ENCODE measurements at regions not wholly inside any gene's neighbourhood (a gene's known extent, or its start where the extent isn't known, plus 50 kb on each side); places are given as distances from the start of the nearest gene placed in this dataset.
A peak's percentile ranks its signal among the peaks of the same experiment; 100 is the strongest.

DNA sequence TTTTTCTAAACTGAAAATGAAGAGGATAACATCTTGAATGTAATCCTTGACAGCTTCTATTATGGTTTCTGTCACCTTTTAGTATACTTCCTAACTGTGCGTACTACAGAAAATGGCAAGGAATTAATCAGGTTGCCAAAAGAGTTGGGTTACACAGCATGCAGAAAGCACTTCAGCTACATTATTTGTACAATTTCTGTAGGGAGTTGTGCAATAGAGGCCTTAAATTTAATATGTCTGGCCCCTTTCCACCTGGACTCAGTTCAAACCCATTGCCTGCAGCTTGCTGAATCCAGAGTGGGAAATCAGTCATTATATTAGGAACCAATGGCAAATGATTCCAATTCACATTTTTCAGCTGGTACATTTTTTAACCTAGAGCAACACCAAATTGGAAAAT, 549.7 kb downstream of the CSNK1G3 start:
- ChIA-PET CTCF (interaction anchor here (0.5 kb wide), 1 partner anchor 698 kb away, joined by 3 read pairs; no protein-coding TSS in a partner anchor), POLR2A (no interaction called here)
- no peak overlapping the region for H3K27ac ChIP-seq (ENCODE audit: extremely low read depth, low read depth, low read length)
- peaks cover 25% of the 10 kb centered on the region for H3K4me1 ChIP-seq (ENCODE audit: control insufficient read depth, insufficient read depth, low read length)
- H3K9me3 ChIP-seq (ENCODE audit: control insufficient read depth, insufficient read depth, low read depth, low read length) = no peaks in the 10 kb centered on the region
- H3K4me3 ChIP-seq (ENCODE audit: low read depth, low read length) = no peak overlapping the region
- no peaks in the 10 kb centered on the region for H3K36me3 ChIP-seq (ENCODE audit: control insufficient read depth in 2 of 2, insufficient read depth in 1 of 2, low read length in 2 of 2)
- TF ChIP-seq ZNF114 (tag by site-specific recombination; IDR thresholded peaks at IDR 0.05) = no peak
- TF ChIP-seq ZNF10 (tag by site-specific recombination; IDR thresholded peaks at IDR 0.05) = peak; percentile 18; the same call in 1 of the 2 replicates
- no peak for TF ChIP-seq ZNF785 (tag by site-specific recombination; IDR thresholded peaks at IDR 0.05)
- TF ChIP-seq ZNF133 (tag by site-specific recombination; IDR thresholded peaks at IDR 0.05) = no peak
- no peak for TF ChIP-seq ZNF530 (tag by site-specific recombination; IDR thresholded peaks at IDR 0.05; ENCODE audit: low read depth)
- TF ChIP-seq ZNF138 (tag by site-specific recombination; IDR thresholded peaks at IDR 0.05; ENCODE audit: borderline replicate concordance) = no peak
- TF ChIP-seq ZEB2 (tag by site-specific recombination; IDR thresholded peaks at IDR 0.05) = peak; percentile 60; the same call in 1 of the 2 replicates
- TF ChIP-seq, protein P1, sequence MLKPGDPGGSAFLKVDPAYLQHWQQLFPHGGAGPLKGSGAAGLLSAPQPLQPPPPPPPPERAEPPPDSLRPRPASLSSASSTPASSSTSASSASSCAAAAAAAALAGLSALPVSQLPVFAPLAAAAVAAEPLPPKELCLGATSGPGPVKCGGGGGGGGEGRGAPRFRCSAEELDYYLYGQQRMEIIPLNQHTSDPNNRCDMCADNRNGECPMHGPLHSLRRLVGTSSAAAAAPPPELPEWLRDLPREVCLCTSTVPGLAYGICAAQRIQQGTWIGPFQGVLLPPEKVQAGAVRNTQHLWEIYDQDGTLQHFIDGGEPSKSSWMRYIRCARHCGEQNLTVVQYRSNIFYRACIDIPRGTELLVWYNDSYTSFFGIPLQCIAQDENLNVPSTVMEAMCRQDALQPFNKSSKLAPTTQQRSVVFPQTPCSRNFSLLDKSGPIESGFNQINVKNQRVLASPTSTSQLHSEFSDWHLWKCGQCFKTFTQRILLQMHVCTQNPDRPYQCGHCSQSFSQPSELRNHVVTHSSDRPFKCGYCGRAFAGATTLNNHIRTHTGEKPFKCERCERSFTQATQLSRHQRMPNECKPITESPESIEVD (tag by site-specific recombination; IDR thresholded peaks at IDR 0.05) = peak; percentile 99
- TF ChIP-seq, protein P2, sequence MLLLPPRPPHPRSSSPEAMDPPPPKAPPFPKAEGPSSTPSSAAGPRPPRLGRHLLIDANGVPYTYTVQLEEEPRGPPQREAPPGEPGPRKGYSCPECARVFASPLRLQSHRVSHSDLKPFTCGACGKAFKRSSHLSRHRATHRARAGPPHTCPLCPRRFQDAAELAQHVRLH (tag by site-specific recombination; IDR thresholded peaks at IDR 0.05) = no peak
- peak; percentile 47 for TF ChIP-seq ZBTB17 (tag by site-specific recombination; IDR thresholded peaks at IDR 0.05)
- no peak for TF ChIP-seq ZNF776 (tag by site-specific recombination; IDR thresholded peaks at IDR 0.05; ENCODE audit: borderline replicate concordance)
- TF ChIP-seq ZNF112 (tag by site-specific recombination; IDR thresholded peaks at IDR 0.05) = no peak
- peak; percentile 58; the same call in 1 of the 2 replicates for TF ChIP-seq ZSCAN30 (tag by site-specific recombination; IDR thresholded peaks at IDR 0.05)
- TF ChIP-seq ZNF843 (tag by site-specific recombination; IDR thresholded peaks at IDR 0.05) = peak; percentile 65; the same call in 1 of the 2 replicates
- TF ChIP-seq, protein P3, sequence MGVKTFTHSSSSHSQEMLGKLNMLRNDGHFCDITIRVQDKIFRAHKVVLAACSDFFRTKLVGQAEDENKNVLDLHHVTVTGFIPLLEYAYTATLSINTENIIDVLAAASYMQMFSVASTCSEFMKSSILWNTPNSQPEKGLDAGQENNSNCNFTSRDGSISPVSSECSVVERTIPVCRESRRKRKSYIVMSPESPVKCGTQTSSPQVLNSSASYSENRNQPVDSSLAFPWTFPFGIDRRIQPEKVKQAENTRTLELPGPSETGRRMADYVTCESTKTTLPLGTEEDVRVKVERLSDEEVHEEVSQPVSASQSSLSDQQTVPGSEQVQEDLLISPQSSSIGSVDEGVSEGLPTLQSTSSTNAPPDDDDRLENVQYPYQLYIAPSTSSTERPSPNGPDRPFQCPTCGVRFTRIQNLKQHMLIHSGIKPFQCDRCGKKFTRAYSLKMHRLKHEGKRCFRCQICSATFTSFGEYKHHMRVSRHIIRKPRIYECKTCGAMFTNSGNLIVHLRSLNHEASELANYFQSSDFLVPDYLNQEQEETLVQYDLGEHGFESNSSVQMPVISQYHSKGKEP (tag by site-specific recombination; IDR thresholded peaks at IDR 0.05) = peak; percentile 95
- TF ChIP-seq ZNF664 (tag by site-specific recombination; IDR thresholded peaks at IDR 0.05) = peak; percentile 33; the same call in 1 of the 2 replicates
- TF ChIP-seq, protein P4, sequence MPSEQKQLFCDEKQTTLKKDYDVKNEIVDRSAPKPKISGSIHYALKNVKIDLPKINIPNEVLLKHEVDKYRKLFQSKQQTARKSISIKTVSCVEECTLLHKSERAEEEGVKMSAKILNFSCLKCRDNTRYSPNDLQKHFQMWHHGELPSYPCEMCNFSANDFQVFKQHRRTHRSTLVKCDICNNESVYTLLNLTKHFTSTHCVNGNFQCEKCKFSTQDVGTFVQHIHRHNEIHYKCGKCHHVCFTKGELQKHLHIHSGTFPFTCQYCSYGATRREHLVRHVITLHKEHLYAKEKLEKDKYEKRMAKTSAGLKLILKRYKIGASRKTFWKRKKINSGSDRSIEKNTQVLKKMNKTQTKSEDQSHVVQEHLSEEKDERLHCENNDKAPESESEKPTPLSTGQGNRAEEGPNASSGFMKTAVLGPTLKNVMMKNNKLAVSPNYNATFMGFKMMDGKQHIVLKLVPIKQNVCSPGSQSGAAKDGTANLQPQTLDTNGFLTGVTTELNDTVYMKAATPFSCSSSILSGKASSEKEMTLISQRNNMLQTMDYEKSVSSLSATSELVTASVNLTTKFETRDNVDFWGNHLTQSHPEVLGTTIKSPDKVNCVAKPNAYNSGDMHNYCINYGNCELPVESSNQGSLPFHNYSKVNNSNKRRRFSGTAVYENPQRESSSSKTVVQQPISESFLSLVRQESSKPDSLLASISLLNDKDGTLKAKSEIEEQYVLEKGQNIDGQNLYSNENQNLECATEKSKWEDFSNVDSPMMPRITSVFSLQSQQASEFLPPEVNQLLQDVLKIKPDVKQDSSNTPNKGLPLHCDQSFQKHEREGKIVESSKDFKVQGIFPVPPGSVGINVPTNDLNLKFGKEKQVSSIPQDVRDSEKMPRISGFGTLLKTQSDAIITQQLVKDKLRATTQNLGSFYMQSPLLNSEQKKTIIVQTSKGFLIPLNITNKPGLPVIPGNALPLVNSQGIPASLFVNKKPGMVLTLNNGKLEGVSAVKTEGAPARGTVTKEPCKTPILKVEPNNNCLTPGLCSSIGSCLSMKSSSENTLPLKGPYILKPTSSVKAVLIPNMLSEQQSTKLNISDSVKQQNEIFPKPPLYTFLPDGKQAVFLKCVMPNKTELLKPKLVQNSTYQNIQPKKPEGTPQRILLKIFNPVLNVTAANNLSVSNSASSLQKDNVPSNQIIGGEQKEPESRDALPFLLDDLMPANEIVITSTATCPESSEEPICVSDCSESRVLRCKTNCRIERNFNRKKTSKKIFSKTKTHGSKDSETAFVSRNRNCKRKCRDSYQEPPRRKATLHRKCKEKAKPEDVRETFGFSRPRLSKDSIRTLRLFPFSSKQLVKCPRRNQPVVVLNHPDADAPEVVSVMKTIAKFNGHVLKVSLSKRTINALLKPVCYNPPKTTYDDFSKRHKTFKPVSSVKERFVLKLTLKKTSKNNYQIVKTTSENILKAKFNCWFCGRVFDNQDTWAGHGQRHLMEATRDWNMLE (tag by site-specific recombination; conservative IDR thresholded peaks at IDR 0.05; ENCODE audit: low read depth) = peak; percentile 46; the same call in 1 of the 2 replicates
- TF ChIP-seq MYNN (tag by site-specific recombination; IDR thresholded peaks at IDR 0.05; ENCODE audit: borderline replicate concordance) = no peak
- TF ChIP-seq ZNF837 (tag by site-specific recombination; IDR thresholded peaks at IDR 0.05) = no peak
- TF ChIP-seq, protein P5, sequence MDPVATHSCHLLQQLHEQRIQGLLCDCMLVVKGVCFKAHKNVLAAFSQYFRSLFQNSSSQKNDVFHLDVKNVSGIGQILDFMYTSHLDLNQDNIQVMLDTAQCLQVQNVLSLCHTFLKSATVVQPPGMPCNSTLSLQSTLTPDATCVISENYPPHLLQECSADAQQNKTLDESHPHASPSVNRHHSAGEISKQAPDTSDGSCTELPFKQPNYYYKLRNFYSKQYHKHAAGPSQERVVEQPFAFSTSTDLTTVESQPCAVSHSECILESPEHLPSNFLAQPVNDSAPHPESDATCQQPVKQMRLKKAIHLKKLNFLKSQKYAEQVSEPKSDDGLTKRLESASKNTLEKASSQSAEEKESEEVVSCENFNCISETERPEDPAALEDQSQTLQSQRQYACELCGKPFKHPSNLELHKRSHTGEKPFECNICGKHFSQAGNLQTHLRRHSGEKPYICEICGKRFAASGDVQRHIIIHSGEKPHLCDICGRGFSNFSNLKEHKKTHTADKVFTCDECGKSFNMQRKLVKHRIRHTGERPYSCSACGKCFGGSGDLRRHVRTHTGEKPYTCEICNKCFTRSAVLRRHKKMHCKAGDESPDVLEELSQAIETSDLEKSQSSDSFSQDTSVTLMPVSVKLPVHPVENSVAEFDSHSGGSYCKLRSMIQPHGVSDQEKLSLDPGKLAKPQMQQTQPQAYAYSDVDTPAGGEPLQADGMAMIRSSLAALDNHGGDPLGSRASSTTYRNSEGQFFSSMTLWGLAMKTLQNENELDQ (tag by site-specific recombination; IDR thresholded peaks at IDR 0.05; ENCODE audit: low read depth) = no peak
- TF ChIP-seq ZNF366 (tag by site-specific recombination; conservative IDR thresholded peaks at IDR 0.05) = peak; percentile 59
- TF ChIP-seq ZNF2 (tag by site-specific recombination; IDR thresholded peaks at IDR 0.05) = no peak
- TF ChIP-seq ZNF585B (tag by site-specific recombination; IDR thresholded peaks at IDR 0.05) = no peak
- no peak for TF ChIP-seq ZNF404 (tag by site-specific recombination; IDR thresholded peaks at IDR 0.05)
- TF ChIP-seq ZFP41 (tag by site-specific recombination; IDR thresholded peaks at IDR 0.05; ENCODE audit: borderline replicate concordance) = no peak
- TF ChIP-seq WT1 (tag by site-specific recombination; IDR thresholded peaks at IDR 0.05) = peak; percentile 77
- TF ChIP-seq HOXC10 (CRISPR knock-in tag; IDR thresholded peaks at IDR 0.05) = no peak
- TF ChIP-seq FEZF1 (tag by site-specific recombination; IDR thresholded peaks at IDR 0.05) = peak; percentile 54
- no peak for TF ChIP-seq ZNF350 (tag by site-specific recombination; IDR thresholded peaks at IDR 0.05)

Measured in HEK293 (cell line).